ENCODE measurements at regions not wholly inside any gene's neighbourhood (a gene's known extent, or its start where the extent isn't known, plus 50 kb on each side); places are given as distances from the start of the nearest gene placed in this dataset.

DNA sequence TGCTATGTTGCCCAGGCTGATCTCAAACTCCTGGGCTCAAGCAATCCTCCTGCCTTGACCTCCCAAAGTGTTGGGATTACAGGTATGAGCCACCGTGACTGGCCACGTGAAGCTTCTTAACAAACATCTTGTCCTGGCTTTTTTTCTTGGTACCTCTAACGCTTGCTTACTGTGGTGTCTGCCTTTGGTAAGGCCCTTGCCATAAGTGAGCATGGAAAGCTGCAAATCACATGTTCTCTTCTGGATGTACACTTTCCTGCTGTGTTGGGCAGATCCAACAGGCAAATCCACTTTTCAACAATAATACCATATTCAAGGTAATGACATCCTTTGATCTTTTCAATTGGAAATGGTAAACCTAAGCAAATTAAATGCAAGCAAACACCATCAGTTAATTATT, 54.6 kb downstream of the ARF6 start:
- no peak overlapping the region for H2AFZ ChIP-seq (ENCODE audit: low read length)
- no peak overlapping the region for H2BK20ac ChIP-seq (ENCODE audit: low read length)
- no peaks in the 10 kb centered on the region for H3K4me1 ChIP-seq (replicated peaks in 1 of 4; ENCODE audit: control insufficient read depth in 3 of 4, insufficient read depth in 4 of 4, low read length in 3 of 4)
- H3K27me3 ChIP-seq (replicated peaks in 1 of 4; ENCODE audit: control insufficient read depth in 3 of 4, extremely low read depth in 1 of 4, insufficient read depth in 3 of 4, low read length in 3 of 4), result no peaks in the 10 kb centered on the region
- 98% methylated on average over 3 of the region's 3 CpGs; no CpG with 5 or more reads in 1 of the 2 experiments for WGBS, 2 experiments (ENCODE audit: extremely low coverage in 1 of 2, insufficient coverage in 1 of 2, insufficient read length in 1 of 2, insufficient replicate concordance in 2 of 2, low coverage in 1 of 2, low lambda C conversion rate in 2 of 2, missing lambda C conversion rate in 1 of 2)
- no peak overlapping the region for H2BK12ac ChIP-seq (ENCODE audit: low read depth, low read length)
- H3K9me3 ChIP-seq (ENCODE audit: insufficient read depth in 2 of 2, low read depth in 1 of 2, low read length in 1 of 2), result no peaks in the 10 kb centered on the region
- no peak overlapping the region for H2BK120ac ChIP-seq (replicated peaks; ENCODE audit: low read depth, low read length)
- no peak for DNase-seq (ENCODE audit: low read depth in 1 of 2, low spot score in 2 of 2)
- H2BK5ac ChIP-seq (ENCODE audit: low read depth, low read length), result no peak overlapping the region
- CTCF ChIA-PET (ENCODE audit: partially characterized antibody), result interaction anchor here (1.4 kb wide), 1 partner anchor 68 kb away, joined by 3 read pairs; no protein-coding TSS in a partner anchor
- no peak overlapping the region for H3K4ac ChIP-seq (replicated peaks; ENCODE audit: insufficient read length, low read depth, low read length)
- no peaks in the 10 kb centered on the region for H3K79me2 ChIP-seq (ENCODE audit: control insufficient read depth in 1 of 2, insufficient read depth in 2 of 2, low read length in 2 of 2)
- no peak overlapping the region for H3K56ac ChIP-seq (replicated peaks; ENCODE audit: insufficient read length, low read depth, low read length)
- no peak overlapping the region for H4K8ac ChIP-seq (ENCODE audit: extremely low read depth, insufficient read depth, low read length)
- no peak overlapping the region for H3K18ac ChIP-seq (ENCODE audit: extremely low read depth, low read length)
- H4K20me1 ChIP-seq (replicated peaks in 1 of 2; ENCODE audit: control insufficient read depth in 1 of 2, insufficient read depth in 2 of 2, low read length in 2 of 2), result no peaks in the 10 kb centered on the region
- TF ChIP-seq RFX5 (IDR thresholded peaks at IDR 0.05; ENCODE audit: borderline replicate concordance, low read depth, low read length), result no peak
- TF ChIP-seq KDM4A (IDR thresholded peaks at IDR 0.05; ENCODE audit: low read depth, low read length, severe bottlenecking), result no peak
- TF ChIP-seq TCF12 (IDR thresholded peaks at IDR 0.05; ENCODE audit: low read depth, low read length), result no peak
- no peak for TF ChIP-seq RBBP5 (IDR thresholded peaks at IDR 0.05; ENCODE audit: borderline replicate concordance, low read depth, low read length)
- no peak for TF ChIP-seq POLR2A (IDR thresholded peaks at IDR 0.05; ENCODE audit: control extremely low read depth in 1 of 2, low read depth in 2 of 2, low read length in 2 of 2)
- no peak for TF ChIP-seq EGR1 (IDR thresholded peaks at IDR 0.05; ENCODE audit: borderline replicate concordance, low read depth, low read length)
- TF ChIP-seq, protein P1, sequence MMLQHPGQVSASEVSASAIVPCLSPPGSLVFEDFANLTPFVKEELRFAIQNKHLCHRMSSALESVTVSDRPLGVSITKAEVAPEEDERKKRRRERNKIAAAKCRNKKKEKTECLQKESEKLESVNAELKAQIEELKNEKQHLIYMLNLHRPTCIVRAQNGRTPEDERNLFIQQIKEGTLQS (IDR thresholded peaks at IDR 0.05; ENCODE audit: insufficient read depth, low read depth, low read length), result no peak
- TF ChIP-seq YY1 (IDR thresholded peaks at IDR 0.05; ENCODE audit: low read depth, low read length), result no peak
- no peak for TF ChIP-seq CBX5 (IDR thresholded peaks at IDR 0.05; ENCODE audit: low read depth, low read length)
- no peak for TF ChIP-seq CTBP2 (IDR thresholded peaks at IDR 0.05; ENCODE audit: borderline replicate concordance, insufficient read depth, insufficient read length, low read length)
- no peak for TF ChIP-seq EZH2 (IDR thresholded peaks at IDR 0.05; ENCODE audit: low read depth, low read length, severe bottlenecking)
- H3K4me2 ChIP-seq (ENCODE audit: insufficient read depth in 1 of 2, low read depth in 2 of 2, low read length in 2 of 2), result no peak overlapping the region
- no peak overlapping the region for H4K91ac ChIP-seq (replicated peaks; ENCODE audit: insufficient read length, low read length)
- no peak overlapping the region for H4K5ac ChIP-seq (ENCODE audit: insufficient read length, low read depth, low read length)
- no peak overlapping the region for H3K27ac ChIP-seq (ENCODE audit: low read depth, low read length)
- H3K36me3 ChIP-seq (ENCODE audit: control insufficient read depth in 2 of 4, insufficient read depth in 4 of 4, low read length in 3 of 4), result no peaks in the 10 kb centered on the region
- no peak overlapping the region for H3K14ac ChIP-seq (ENCODE audit: insufficient read length)
- FAIRE-seq, result no peak
- H3K4me3 ChIP-seq (ENCODE audit: extremely low read depth in 1 of 4, insufficient read depth in 2 of 4, low read depth in 3 of 4, low read length in 4 of 4), result no peak overlapping the region
- H3K79me1 ChIP-seq (ENCODE audit: low read depth, low read length), result no peaks in the 10 kb centered on the region
- no peak overlapping the region for H2BK15ac ChIP-seq (ENCODE audit: low read length)
- no peak overlapping the region for H3K9ac ChIP-seq (replicated peaks in 1 of 4; ENCODE audit: extremely low read depth in 1 of 4, low read depth in 3 of 4, low read length in 3 of 4)
- no peak overlapping the region for H3K23ac ChIP-seq (ENCODE audit: insufficient read length)
- H3K23me2 ChIP-seq (ENCODE audit: low read depth, low read length), result no peaks in the 10 kb centered on the region
- H2AK5ac ChIP-seq (ENCODE audit: low read depth, low read length), result no peak overlapping the region
- POLR2A ChIA-PET (ENCODE audit: partially characterized antibody), result no interaction called here

Measured in H1 (cell line).